Fibroblast of lung (primary cell): ENCODE measurements at regions not wholly inside any gene's neighbourhood (a gene's known extent, or its start where the extent isn't known, plus 50 kb on each side); places are given as distances from the start of the nearest gene placed in this dataset.

ENCODE experiments used
- DNase-seq, 2 donors: peaks; one replicate each; pipeline versions ENCODE4 v3.0.0 to v3.0.0-alpha.2; 2010; ENCODE audit warnings: low read depth in 2 of 2
- H2AFZ ChIP-seq: 2 replicates; pipeline ENCODE4 v1.5.1; 2012; ENCODE audit warnings: low read length, control low read depth, inconsistent platforms
- H3K27ac ChIP-seq: 2 replicates; pipeline ENCODE4 v1.5.1; 2011; ENCODE audit warnings: low read length, control low read depth; ENCODE audit not compliant: insufficient read depth
- H3K27me3 ChIP-seq: 2 replicates; pipeline ENCODE4 v1.5.1; 2011; ENCODE audit warnings: mild to moderate bottlenecking, low read length; ENCODE audit not compliant: control insufficient read depth, insufficient read depth
- H3K36me3 ChIP-seq: 2 replicates; pipeline ENCODE4 v1.5.1; 2011; ENCODE audit warnings: low read length; ENCODE audit not compliant: control insufficient read depth, insufficient read depth
- H3K4me1 ChIP-seq: 2 replicates; pipeline ENCODE4 v1.5.1; 2011; ENCODE audit warnings: low read length; ENCODE audit not compliant: control insufficient read depth, insufficient read depth; ENCODE audit errors: extremely low read depth
- H3K4me2 ChIP-seq: 2 replicates; pipeline ENCODE4 v1.5.1; 2011; ENCODE audit warnings: low read length, control low read depth; ENCODE audit not compliant: insufficient read depth; ENCODE audit errors: extremely low read depth
- H3K4me3 ChIP-seq, 4 experiments: fragments of 200-600 bp in 1 of 4; sonication (generic) in 1 of 4; replicated peaks in 1 of 4; 2 replicates each; pipeline ENCODE4 v1.5.1; 2011 to 2016; ENCODE audit warnings: low read length in 4 of 4, low read depth in 3 of 4, mild to moderate bottlenecking in 3 of 4, control low read depth in 2 of 4, inconsistent platforms in 1 of 4, mixed read lengths in 1 of 4; ENCODE audit not compliant: insufficient read depth in 1 of 4; ENCODE audit errors: control extremely low read depth in 1 of 4
- H3K79me2 ChIP-seq: 2 replicates; pipeline ENCODE4 v1.5.1; 2012; ENCODE audit warnings: mild to moderate bottlenecking, low read length, inconsistent platforms; ENCODE audit not compliant: control insufficient read depth, insufficient read depth
- H3K9ac ChIP-seq: 2 replicates; pipeline ENCODE4 v1.5.1; 2011; ENCODE audit warnings: mild to moderate bottlenecking, low read length, control low read depth; ENCODE audit not compliant: insufficient read depth
- H3K9me3 ChIP-seq: 2 replicates; pipeline ENCODE4 v1.5.1; 2012; ENCODE audit warnings: low read depth, low read length; ENCODE audit not compliant: control insufficient read depth, insufficient read depth
- H4K20me1 ChIP-seq: 2 replicates; pipeline ENCODE4 v1.5.1; 2011; ENCODE audit warnings: low read length; ENCODE audit not compliant: control insufficient read depth, insufficient read depth; ENCODE audit errors: extremely low read depth
- CTCF ChIP-seq, 2 donors: IDR thresholded peaks in 1 of 2; conservative IDR thresholded peaks in 1 of 2; 1 replicate in 1 of 2; 2 replicates in 1 of 2; pipeline ENCODE4 v1.5.1; 2011 to 2012; ENCODE audit warnings: low read length in 2 of 2, control low read depth in 1 of 2, inconsistent platforms in 1 of 2, low read depth in 1 of 2, mild to moderate bottlenecking in 1 of 2
- EZH2 ChIP-seq: IDR thresholded peaks from 2 replicates; pipeline ENCODE4 v1.5.1; 2012; ENCODE audit warnings: low read length, control low read depth, mild to moderate bottlenecking; ENCODE audit errors: missing control alignments

DNA sequence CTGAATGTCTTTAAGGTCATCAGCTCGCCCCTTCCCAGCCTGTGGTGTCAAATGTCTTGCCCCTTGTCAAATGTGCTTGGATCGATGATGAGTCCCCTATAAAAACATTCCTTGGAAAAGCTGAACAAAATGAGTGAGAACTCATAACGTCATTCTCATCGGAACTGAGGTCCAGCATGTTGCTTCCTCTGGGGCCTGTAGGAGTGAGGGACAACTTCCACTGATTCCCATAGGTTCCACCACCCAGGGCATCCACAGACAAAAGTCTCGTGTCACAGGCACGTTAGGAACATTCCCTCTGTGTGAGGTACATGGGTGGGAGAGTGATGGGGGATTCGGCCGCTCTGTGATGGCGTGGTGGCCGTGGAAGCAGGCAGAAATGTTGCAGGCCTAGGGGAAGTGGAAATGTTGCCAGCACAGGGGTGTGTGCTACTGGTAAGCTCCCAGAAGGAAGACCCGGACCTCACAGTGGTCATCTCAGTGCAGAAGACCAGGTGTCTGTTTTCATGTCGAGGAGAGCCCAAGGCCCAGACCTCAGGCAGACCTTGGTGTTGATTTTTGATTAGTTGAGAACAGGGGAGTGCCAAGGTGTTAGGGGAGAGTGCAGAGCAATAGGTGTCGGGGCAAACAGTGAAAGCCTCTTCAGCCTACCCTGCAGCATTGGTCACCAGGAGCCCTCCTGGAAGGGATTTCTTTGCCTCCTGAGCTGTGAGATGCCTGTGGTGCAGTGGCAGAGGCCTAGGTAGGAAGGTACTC lies 96.8 kb downstream of the SNRPN start:
- no peak for TF ChIP-seq EZH2
- no peak for TF ChIP-seq CTCF (conservative IDR thresholded peaks at IDR 0.05 in 1 of 2, IDR thresholded peaks at IDR 0.05 in 1 of 2; ENCODE audit: low read depth in 1 of 2, low read length in 2 of 2)
- peaks cover 17% of the 10 kb centered on the region for H3K9me3 ChIP-seq
- H2AFZ ChIP-seq: no peak overlapping the region
- no peak overlapping the region for H3K27ac ChIP-seq
- H3K4me2 ChIP-seq: no peak overlapping the region
- no peaks in the 10 kb centered on the region for H3K79me2 ChIP-seq
- no peaks in the 10 kb centered on the region for H3K4me1 ChIP-seq
- no peaks in the 10 kb centered on the region for H4K20me1 ChIP-seq
- no peak overlapping the region for H3K9ac ChIP-seq
- no peaks in the 10 kb centered on the region for H3K36me3 ChIP-seq
- DNase-seq: no peak
- H3K27me3 ChIP-seq: no peaks in the 10 kb centered on the region
- H3K4me3 ChIP-seq: no peak overlapping the region

GRCh38 chr15:25052191-25052999 lies 97.6 kb downstream of the SNRPN start:
- Histone ChIP-seq H4K20me1 (no peaks in the 10 kb centered on the region), H3K27me3 (no peaks in the 10 kb centered on the region), H3K9me3 (peaks cover 17% of the 10 kb centered on the region), H3K4me2 (no peak overlapping the region), H2AFZ (no peak overlapping the region), H3K36me3 (no peaks in the 10 kb centered on the region), H3K4me1 (no peaks in the 10 kb centered on the region), H3K27ac (no peak overlapping the region), H3K9ac (no peak overlapping the region), H3K4me3 (no peak overlapping the region), H3K79me2 (no peaks in the 10 kb centered on the region)
- no peak for DNase-seq
- TF ChIP-seq CTCF (conservative IDR thresholded peaks at IDR 0.05 in 1 of 2, IDR thresholded peaks at IDR 0.05 in 1 of 2; ENCODE audit: low read depth in 1 of 2, low read length in 2 of 2) (no peak), EZH2 (no peak)

GRCh38 chr15:25053000-25053815 lies 98.4 kb downstream of the SNRPN start:
- no peaks in the 10 kb centered on the region for H3K36me3 ChIP-seq
- H3K4me1 ChIP-seq: no peaks in the 10 kb centered on the region
- H4K20me1 ChIP-seq: no peaks in the 10 kb centered on the region
- no peaks in the 10 kb centered on the region for H3K27me3 ChIP-seq
- H3K4me3 ChIP-seq: no peak overlapping the region
- TF ChIP-seq EZH2 (no peak), CTCF (conservative IDR thresholded peaks at IDR 0.05 in 1 of 2, IDR thresholded peaks at IDR 0.05 in 1 of 2; ENCODE audit: low read depth in 1 of 2, low read length in 2 of 2) (no peak)
- H3K9me3 ChIP-seq: peaks cover 19% of the 10 kb centered on the region
- no peak for DNase-seq
- no peak overlapping the region for H2AFZ ChIP-seq
- no peak overlapping the region for H3K9ac ChIP-seq
- no peak overlapping the region for H3K4me2 ChIP-seq
- no peaks in the 10 kb centered on the region for H3K79me2 ChIP-seq
- H3K27ac ChIP-seq: no peak overlapping the region
